ENCODE measurements at regions not wholly inside any gene's neighbourhood (a gene's known extent, or its start where the extent isn't known, plus 50 kb on each side); places are given as distances from the start of the nearest gene placed in this dataset.

- TF ChIP-seq CTCF (IDR thresholded peaks at IDR 0.05; ENCODE audit: low read length): no peak
- no peak for TF ChIP-seq EZH2 (optimal IDR thresholded peaks at IDR 0.05; ENCODE audit: low read depth, low read length)
- no peak for TF ChIP-seq EZH2phosphoT487 (IDR thresholded peaks at IDR 0.05; ENCODE audit: low read length)
Observed at GRCh38 chr5:108459769-108460168, 77.9 kb upstream of the FBXL17 start.
